OCI-LY3 (cell line): ENCODE measurements at regions not wholly inside any gene's neighbourhood (a gene's known extent, or its start where the extent isn't known, plus 50 kb on each side); places are given as distances from the start of the nearest gene placed in this dataset.

Source experiments
- EZH2phosphoT487 ChIP-seq: fragments of 200-600 bp; shearing (Covaris generic); IDR thresholded peaks from 2 replicates; pipeline ENCODE4 v1.6.1; 2018; ENCODE audit warnings: antibody characterized with exemption, mixed run types, low read depth
- TF ChIP-seq, protein P1 (sequence below): fragments of 200-600, 300-600 bp; sonication (generic); IDR thresholded peaks from 2 replicates; pipeline ENCODE4 v1.5.1; 2014; ENCODE audit warnings: antibody characterized with exemption, low read length, low read depth

GRCh38 chr12:125567581-125567980 lies 502.3 kb downstream of the AACS start:
- TF ChIP-seq, protein P1, sequence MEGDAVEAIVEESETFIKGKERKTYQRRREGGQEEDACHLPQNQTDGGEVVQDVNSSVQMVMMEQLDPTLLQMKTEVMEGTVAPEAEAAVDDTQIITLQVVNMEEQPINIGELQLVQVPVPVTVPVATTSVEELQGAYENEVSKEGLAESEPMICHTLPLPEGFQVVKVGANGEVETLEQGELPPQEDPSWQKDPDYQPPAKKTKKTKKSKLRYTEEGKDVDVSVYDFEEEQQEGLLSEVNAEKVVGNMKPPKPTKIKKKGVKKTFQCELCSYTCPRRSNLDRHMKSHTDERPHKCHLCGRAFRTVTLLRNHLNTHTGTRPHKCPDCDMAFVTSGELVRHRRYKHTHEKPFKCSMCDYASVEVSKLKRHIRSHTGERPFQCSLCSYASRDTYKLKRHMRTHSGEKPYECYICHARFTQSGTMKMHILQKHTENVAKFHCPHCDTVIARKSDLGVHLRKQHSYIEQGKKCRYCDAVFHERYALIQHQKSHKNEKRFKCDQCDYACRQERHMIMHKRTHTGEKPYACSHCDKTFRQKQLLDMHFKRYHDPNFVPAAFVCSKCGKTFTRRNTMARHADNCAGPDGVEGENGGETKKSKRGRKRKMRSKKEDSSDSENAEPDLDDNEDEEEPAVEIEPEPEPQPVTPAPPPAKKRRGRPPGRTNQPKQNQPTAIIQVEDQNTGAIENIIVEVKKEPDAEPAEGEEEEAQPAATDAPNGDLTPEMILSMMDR, result no peak
- TF ChIP-seq EZH2phosphoT487, result no peak
